HFFc6 (cell line): ENCODE measurements at regions not wholly inside any gene's neighbourhood (a gene's known extent, or its start where the extent isn't known, plus 50 kb on each side); places are given as distances from the start of the nearest gene placed in this dataset.
"Not testable (repeated sequence)": the region's sequence is repeated elsewhere in the genome, so short reads cannot be mapped to it uniquely, and the experiment has no call there.

ENCODE experiments used
- DNase-seq: peaks from one replicate; pipeline ENCODE4 v3.0.0-alpha.2; 2018
- H3K27ac Mint-ChIP-seq: 2 replicates; pipeline ENCODE4 v1.8.0; 2020; ENCODE audit warnings: mild to moderate bottlenecking, mixed read lengths
- H3K27me3 Mint-ChIP-seq: 2 replicates; pipeline ENCODE4 v1.8.0; 2021; ENCODE audit warnings: mild to moderate bottlenecking, moderate library complexity, mixed read lengths; ENCODE audit not compliant: insufficient read depth
- H3K36me3 Mint-ChIP-seq: 2 replicates; pipeline ENCODE4 v1.8.0; 2021; ENCODE audit warnings: low read depth, mixed read lengths
- H3K4me1 Mint-ChIP-seq: 2 replicates; pipeline ENCODE4 v1.8.0; 2020; ENCODE audit warnings: low read depth, mixed read lengths
- H3K4me3 Mint-ChIP-seq: 2 replicates; pipeline ENCODE4 v1.8.0; 2020; ENCODE audit warnings: mild to moderate bottlenecking, moderate library complexity, mixed read lengths
- H3K9me3 Mint-ChIP-seq: 2 replicates; pipeline ENCODE4 v1.8.0; 2020; ENCODE audit warnings: mild to moderate bottlenecking, mixed read lengths
- TF ChIP-seq, protein P1 (sequence below): fragments of 200-600 bp; sonication (generic); IDR thresholded peaks from 2 replicates; pipeline ENCODE4 v1.5.0; 2021; ENCODE audit warnings: antibody characterized with exemption, mild to moderate bottlenecking

GRCh38 chr4:138367942-138368341 is 125.8 kb upstream of the SLC7A11 start:
- DNase-seq: no peak
- H3K36me3 Mint-ChIP-seq: no peaks in the 10 kb centered on the region
- TF ChIP-seq, protein P1, sequence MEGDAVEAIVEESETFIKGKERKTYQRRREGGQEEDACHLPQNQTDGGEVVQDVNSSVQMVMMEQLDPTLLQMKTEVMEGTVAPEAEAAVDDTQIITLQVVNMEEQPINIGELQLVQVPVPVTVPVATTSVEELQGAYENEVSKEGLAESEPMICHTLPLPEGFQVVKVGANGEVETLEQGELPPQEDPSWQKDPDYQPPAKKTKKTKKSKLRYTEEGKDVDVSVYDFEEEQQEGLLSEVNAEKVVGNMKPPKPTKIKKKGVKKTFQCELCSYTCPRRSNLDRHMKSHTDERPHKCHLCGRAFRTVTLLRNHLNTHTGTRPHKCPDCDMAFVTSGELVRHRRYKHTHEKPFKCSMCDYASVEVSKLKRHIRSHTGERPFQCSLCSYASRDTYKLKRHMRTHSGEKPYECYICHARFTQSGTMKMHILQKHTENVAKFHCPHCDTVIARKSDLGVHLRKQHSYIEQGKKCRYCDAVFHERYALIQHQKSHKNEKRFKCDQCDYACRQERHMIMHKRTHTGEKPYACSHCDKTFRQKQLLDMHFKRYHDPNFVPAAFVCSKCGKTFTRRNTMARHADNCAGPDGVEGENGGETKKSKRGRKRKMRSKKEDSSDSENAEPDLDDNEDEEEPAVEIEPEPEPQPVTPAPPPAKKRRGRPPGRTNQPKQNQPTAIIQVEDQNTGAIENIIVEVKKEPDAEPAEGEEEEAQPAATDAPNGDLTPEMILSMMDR: no peak
- H3K4me3 Mint-ChIP-seq: no peak overlapping the region
- H3K4me1 Mint-ChIP-seq: no peaks in the 10 kb centered on the region
- H3K27me3 Mint-ChIP-seq: no peaks in the 10 kb centered on the region; the same call in none of the 2 replicates
- no peak overlapping the region for H3K27ac Mint-ChIP-seq
- H3K9me3 Mint-ChIP-seq: no peaks in the 10 kb centered on the region

DNA sequence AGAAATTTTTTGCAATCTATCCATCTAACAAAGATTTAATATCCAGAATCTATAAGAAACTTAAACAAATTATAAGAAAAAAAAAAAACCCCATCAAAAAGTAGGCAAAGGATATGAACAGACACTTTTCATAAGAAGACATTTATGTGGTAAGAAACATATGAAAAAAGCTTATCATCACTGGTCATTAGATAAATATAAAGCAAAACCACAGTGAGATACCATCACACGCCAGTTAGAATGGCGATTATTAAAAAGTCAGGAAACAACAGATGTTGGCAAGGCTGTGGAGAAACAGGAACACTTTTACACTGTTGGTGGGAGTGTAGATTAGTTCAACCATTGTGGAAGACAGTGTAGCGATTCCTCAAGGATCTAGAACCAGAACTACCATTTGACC is 110.3 kb upstream of the SLC7A11 start:
- not testable (repeated sequence) for DNase-seq, H3K27me3 Mint-ChIP-seq, H3K27ac Mint-ChIP-seq, H3K4me3 Mint-ChIP-seq, H3K4me1 Mint-ChIP-seq, H3K36me3 Mint-ChIP-seq
- peaks cover 11% of the 10 kb centered on the region for H3K9me3 Mint-ChIP-seq

GRCh38 chr4:138348055-138348454 is 105.9 kb upstream of the SLC7A11 start:
- no peak for DNase-seq
- H3K27ac Mint-ChIP-seq: no peak overlapping the region
- no peaks in the 10 kb centered on the region for H3K9me3 Mint-ChIP-seq
- H3K36me3 Mint-ChIP-seq: no peaks in the 10 kb centered on the region; the same call in 1 of the 2 replicates
- H3K4me3 Mint-ChIP-seq: no peak overlapping the region
- no peaks in the 10 kb centered on the region for H3K4me1 Mint-ChIP-seq
- TF ChIP-seq, protein P1: no peak
- no peaks in the 10 kb centered on the region for H3K27me3 Mint-ChIP-seq

- H3K4me1 Mint-ChIP-seq: no peaks in the 10 kb centered on the region
- TF ChIP-seq, protein P1: no peak
- no peaks in the 10 kb centered on the region for H3K9me3 Mint-ChIP-seq
- H3K36me3 Mint-ChIP-seq: no peaks in the 10 kb centered on the region
- no peak for DNase-seq
- H3K27ac Mint-ChIP-seq: no peak overlapping the region
- no peak overlapping the region for H3K4me3 Mint-ChIP-seq
- no peaks in the 10 kb centered on the region for H3K27me3 Mint-ChIP-seq
Observed at GRCh38 chr4:138347561-138347960, 105.4 kb upstream of the SLC7A11 start.

DNA sequence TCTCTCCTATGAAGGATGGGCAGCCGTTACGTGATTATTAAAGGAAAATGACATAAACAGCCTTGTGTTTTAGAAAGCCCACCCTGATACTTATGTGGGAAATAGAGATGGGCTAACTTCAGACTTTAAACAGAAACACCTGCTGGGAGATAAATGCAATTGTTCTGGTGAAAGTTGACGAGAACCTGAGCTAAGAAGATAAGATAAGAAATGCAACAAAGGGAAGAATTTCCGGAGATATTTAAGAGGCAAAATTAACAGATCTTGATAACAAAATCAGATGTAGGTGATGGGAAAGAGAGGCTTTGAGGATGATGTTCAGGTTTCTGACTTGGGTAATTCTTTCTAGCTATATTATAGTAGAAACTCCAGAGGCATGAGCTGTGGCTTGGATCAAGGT is 102.7 kb upstream of the SLC7A11 start:
- TF ChIP-seq, protein P1: no peak
- DNase-seq: no peak
- Mint-ChIP-seq H3K36me3 (no peaks in the 10 kb centered on the region), H3K27me3 (no peaks in the 10 kb centered on the region), H3K27ac (no peak overlapping the region), H3K9me3 (no peaks in the 10 kb centered on the region), H3K4me3 (no peak overlapping the region), H3K4me1 (no peaks in the 10 kb centered on the region)

DNA sequence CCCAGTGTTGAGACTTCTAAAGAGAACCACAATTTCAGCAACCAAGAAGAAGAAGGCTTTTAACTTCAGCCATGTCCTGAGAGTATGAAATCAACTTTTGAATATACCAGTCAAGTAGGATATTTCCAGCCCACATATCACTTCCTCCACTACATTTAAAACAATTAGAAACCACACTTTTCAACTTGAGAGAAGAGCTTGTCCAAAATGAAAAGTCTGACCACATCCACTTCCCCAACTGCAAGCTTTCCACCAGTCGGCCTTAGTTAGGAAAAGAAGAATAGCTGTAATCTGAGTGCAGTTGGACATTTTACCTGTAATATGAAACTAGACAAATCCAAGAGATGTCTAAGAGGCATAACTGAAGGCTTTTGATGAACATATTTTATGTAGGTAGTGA is 101.9 kb upstream of the SLC7A11 start:
- DNase-seq: no peak
- Mint-ChIP-seq H3K4me3 (no peak overlapping the region), H3K27ac (no peak overlapping the region), H3K4me1 (no peaks in the 10 kb centered on the region), H3K9me3 (no peaks in the 10 kb centered on the region), H3K36me3 (no peaks in the 10 kb centered on the region), H3K27me3 (no peaks in the 10 kb centered on the region)
- TF ChIP-seq, protein P1: no peak
